HepG2 (cell line): ENCODE measurements at regions not wholly inside any gene's neighbourhood (a gene's known extent, or its start where the extent isn't known, plus 50 kb on each side); places are given as distances from the start of the nearest gene placed in this dataset.

Source experiments
- ATAC-seq: fragments of 200-7000 bp; cut with Tn5 transposase; 3 replicates; pipeline ENCODE4 v1.9.1; 2020; ENCODE audit warnings: mild to moderate bottlenecking, moderate library complexity
- BruUV-seq: library from RNA; stranded (reverse); fragments of 400-500 nt; replicated peaks from 2 replicates; lab custom pipeline; 2021; lab: Mats Ljungman, UMichigan
- CTCF ChIA-PET: fragments of 300-600 bp; formaldehyde crosslinking; extraction: SDS; loops from one replicate; lab custom pipeline; 2021; ENCODE audit warnings: low total read pairs, inconsistent platforms, low intra/inter-chr PET ratio; lab: Yijun Ruan, JAX
- POLR2A ChIA-PET: fragments of 350-600 bp; sonication (Branson Sonifier 250); formaldehyde crosslinking; loops from one replicate; lab custom pipeline; 2020; ENCODE audit warnings: antibody characterized with exemption, inconsistent platforms; lab: Yijun Ruan, JAX
- DNase-seq: peaks from one replicate; pipeline ENCODE4 v3.0.0-alpha.2; 2015; ENCODE audit warnings: low spot score
- FAIRE-seq: peaks from 3 replicates; lab custom pipeline; 2011; peaks lifted over from hg19 to GRCh38; lab: Jason Lieb, UNC
- H2AFZ ChIP-seq: one replicate; pipeline ENCODE4 v1.6.1; 2011; ENCODE audit warnings: low read length, inconsistent platforms
- H3K27ac ChIP-seq: fragments of 300-600 bp; 3 replicates; pipeline ENCODE4 v1.8.0; 2011; ENCODE audit warnings: mixed run types, mild to moderate bottlenecking, mixed read lengths, low read length, inconsistent platforms; ENCODE audit not compliant: insufficient read depth; ENCODE audit errors: extremely low read length
- H3K27me3 ChIP-seq, 2 experiments: fragments of 200-600 bp in 1 of 2; 2 replicates in 1 of 2; 3 replicates in 1 of 2; pipeline versions ENCODE4 v1.6.0 to v1.8.0; 2011; ENCODE audit warnings: low read length in 2 of 2, mild to moderate bottlenecking in 2 of 2, moderate library complexity in 2 of 2, inconsistent platforms in 1 of 2; ENCODE audit not compliant: insufficient read depth in 2 of 2, control insufficient read depth in 1 of 2
- H3K36me3 ChIP-seq, 2 experiments: fragments of 200-600 bp in 1 of 2; replicated peaks in 1 of 2; 2 replicates in 1 of 2; 3 replicates in 1 of 2; pipeline versions ENCODE4 v1.5.1 to v1.8.0; 2011; ENCODE audit warnings: low read length in 2 of 2, inconsistent platforms in 1 of 2; ENCODE audit not compliant: insufficient read depth in 2 of 2, control insufficient read depth in 1 of 2
- H3K4me1 ChIP-seq: 2 replicates; pipeline ENCODE4 v1.5.1; 2012; ENCODE audit warnings: low read length, inconsistent platforms; ENCODE audit not compliant: insufficient read depth
- H3K4me2 ChIP-seq: 2 replicates; pipeline ENCODE4 v1.6.0; 2011; ENCODE audit warnings: low read depth, low read length, inconsistent platforms
- H3K4me3 ChIP-seq, 3 experiments: fragments of 200-600 bp in 1 of 3; sonication (generic), shearing (Covaris generic) in 1 of 3; replicated peaks in 1 of 3; 2 replicates each; pipeline ENCODE4 v1.5.1; 2011 to 2016; ENCODE audit warnings: low read length in 3 of 3, inconsistent platforms in 2 of 3, low read depth in 2 of 3, mild to moderate bottlenecking in 2 of 3, control low read depth in 1 of 3, mixed read lengths in 1 of 3; ENCODE audit not compliant: insufficient read depth in 1 of 3
- H3K79me2 ChIP-seq: one replicate; pipeline ENCODE4 v1.6.1; 2011; ENCODE audit warnings: low read length, inconsistent platforms; ENCODE audit not compliant: insufficient read depth
- H3K9ac ChIP-seq: 2 replicates; pipeline ENCODE4 v1.6.0; 2011; ENCODE audit warnings: mild to moderate bottlenecking, low read depth, low read length, inconsistent platforms; ENCODE audit not compliant: insufficient read depth
- H3K9me3 ChIP-seq: 2 replicates; pipeline ENCODE4 v1.5.1; 2012; ENCODE audit warnings: mild to moderate bottlenecking, low read length
- H4K20me1 ChIP-seq: 2 replicates; pipeline ENCODE4 v1.6.0; 2011; ENCODE audit warnings: inconsistent platforms, mild to moderate bottlenecking, low read length, moderate library complexity; ENCODE audit not compliant: insufficient read depth
- GZF1 ChIP-seq: sonication (generic); formaldehyde crosslinking; IDR thresholded peaks from 2 replicates; pipeline ENCODE4 v1.5.1; 2020; ENCODE audit warnings: mild to moderate bottlenecking, missing genetic modification reagents
- HOXA9 ChIP-seq: sonication (generic); formaldehyde crosslinking; IDR thresholded peaks from 2 replicates; pipeline ENCODE4 v1.8.1; 2022; ENCODE audit warnings: missing genetic modification reagents, mild to moderate bottlenecking, moderate library complexity, borderline replicate concordance
- MEIS2 ChIP-seq: sonication (generic); formaldehyde crosslinking; IDR thresholded peaks from 2 replicates; pipeline ENCODE4 v1.9.0; 2021; ENCODE audit warnings: mild to moderate bottlenecking, missing genetic modification reagents
- MXI1 ChIP-seq: IDR thresholded peaks from 3 replicates; pipeline ENCODE4 v1.6.1; 2012; ENCODE audit warnings: low read depth, low read length, inconsistent platforms, borderline replicate concordance
- NAIF1 ChIP-seq: sonication (generic); formaldehyde crosslinking; IDR thresholded peaks from 2 replicates; pipeline ENCODE4 v1.5.0; 2020; ENCODE audit warnings: mild to moderate bottlenecking, missing genetic modification reagents, borderline replicate concordance
- NFRKB ChIP-seq: fragments of 450-650 bp; IDR thresholded peaks from 2 replicates; pipeline ENCODE4 v1.6.1; 2017
- PCBP1 ChIP-seq: fragments of 200-400 bp; formaldehyde crosslinking; IDR thresholded peaks from 2 replicates; pipeline ENCODE4 v1.6.1; 2017; ENCODE audit warnings: mild to moderate bottlenecking, low read depth, low read length, borderline replicate concordance
- SRF ChIP-seq: IDR thresholded peaks from 2 replicates; pipeline ENCODE4 v1.6.1; 2011; ENCODE audit warnings: mild to moderate bottlenecking, low read depth, low read length, moderate library complexity
- TBX2 ChIP-seq: sonication (generic); formaldehyde crosslinking; IDR thresholded peaks from 2 replicates; pipeline ENCODE4 v1.5.0; 2020; ENCODE audit warnings: missing genetic modification reagents, mild to moderate bottlenecking, borderline replicate concordance
- ZNF264 ChIP-seq: sonication (generic); formaldehyde crosslinking; IDR thresholded peaks from 2 replicates; pipeline ENCODE4 v1.4.0; 2020; ENCODE audit warnings: missing genetic modification reagents
- ZNF562 ChIP-seq: sonication (generic); formaldehyde crosslinking; IDR thresholded peaks from 2 replicates; pipeline ENCODE4 v1.8.0; 2022; ENCODE audit warnings: missing genetic modification reagents, borderline replicate concordance
- ZNF850 ChIP-seq: sonication (generic); formaldehyde crosslinking; conservative IDR thresholded peaks from 2 replicates; pipeline ENCODE4 v1.9.0; 2021; ENCODE audit warnings: mild to moderate bottlenecking, missing genetic modification reagents
- WGBS: methylation state at CpG from one replicate; pipeline ENCODE4 v1.1.6; 2017; ENCODE audit warnings: low lambda C conversion rate; 5-methylcytosine and 5-hydroxymethylcytosine counted together
- in situ Hi-C: cut with HindIII; loops from 2 replicates; pipeline ENCODE4 v1.10.0; 2017; ENCODE audit warnings: low pct_unique_long_range_greater_than_20kb; ENCODE audit not compliant: extremely low pct_ligation_motif_present
- intact Hi-C: fragments of 100-400 bp; cut with micrococcal nuclease; formaldehyde crosslinking; loops from one replicate; pipeline ENCODE4 v1.10.0; 2022; ENCODE audit not compliant: unreplicated experiment
- TF ChIP-seq, protein P1 (sequence below): IDR thresholded peaks from 2 replicates; pipeline ENCODE4 v1.6.1; 2016
- TF ChIP-seq, protein P2 (sequence below): sonication (generic); formaldehyde crosslinking; IDR thresholded peaks from 2 replicates; pipeline ENCODE4 v1.4.0; 2020; ENCODE audit warnings: missing genetic modification reagents, borderline replicate concordance
- TF ChIP-seq, protein P3 (sequence below): sonication (generic); formaldehyde crosslinking; IDR thresholded peaks from 2 replicates; pipeline ENCODE4 v1.8.0; 2022; ENCODE audit warnings: missing genetic modification reagents, low read depth, mild to moderate bottlenecking, borderline replicate concordance

DNA sequence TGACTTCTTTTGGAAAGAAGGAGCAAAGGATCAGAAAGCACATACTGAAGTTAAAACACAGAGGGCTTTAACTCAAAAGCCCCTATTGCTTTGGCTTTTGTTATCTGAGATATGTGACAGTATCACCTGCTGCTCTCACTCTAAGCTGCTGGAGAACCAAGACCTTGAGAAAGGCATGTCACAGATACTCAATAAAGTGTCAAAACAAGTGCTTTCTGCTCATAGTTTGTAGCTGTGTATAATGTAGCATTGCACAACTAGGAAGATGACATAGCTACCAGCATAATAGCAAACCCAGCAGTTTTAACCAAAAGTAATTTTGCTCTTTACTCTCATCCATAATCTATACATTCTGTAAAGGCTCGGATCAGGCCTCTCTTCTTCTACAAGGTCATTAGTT, 159.6 kb downstream of the LHFPL1 start:
- Histone ChIP-seq H3K4me1 (no peaks in the 10 kb centered on the region), H3K4me3 (no peak overlapping the region), H3K9me3 (no peaks in the 10 kb centered on the region; the same call in 1 of the 2 replicates), H3K27ac (no peak overlapping the region), H3K36me3 (no peaks in the 10 kb centered on the region), H3K79me2 (no peaks in the 10 kb centered on the region), H4K20me1 (no peaks in the 10 kb centered on the region), H3K9ac (no peak overlapping the region), H3K4me2 (no peak overlapping the region), H3K27me3 (no peaks in the 10 kb centered on the region; a peak in 1 of 5 replicates), H2AFZ (no peak overlapping the region)
- in situ Hi-C loops (no loop called here), intact Hi-C loops (no loop called here)
- ATAC-seq (no peak), FAIRE-seq (no peak), DNase-seq (no peak)
- BruUV-seq = no TSS peak
- POLR2A ChIA-PET = no interaction called here
- CTCF ChIA-PET = no interaction called here
- 0% methylated on average over 1 of the region's 1 CpG for WGBS
- TF ChIP-seq, protein P1, sequence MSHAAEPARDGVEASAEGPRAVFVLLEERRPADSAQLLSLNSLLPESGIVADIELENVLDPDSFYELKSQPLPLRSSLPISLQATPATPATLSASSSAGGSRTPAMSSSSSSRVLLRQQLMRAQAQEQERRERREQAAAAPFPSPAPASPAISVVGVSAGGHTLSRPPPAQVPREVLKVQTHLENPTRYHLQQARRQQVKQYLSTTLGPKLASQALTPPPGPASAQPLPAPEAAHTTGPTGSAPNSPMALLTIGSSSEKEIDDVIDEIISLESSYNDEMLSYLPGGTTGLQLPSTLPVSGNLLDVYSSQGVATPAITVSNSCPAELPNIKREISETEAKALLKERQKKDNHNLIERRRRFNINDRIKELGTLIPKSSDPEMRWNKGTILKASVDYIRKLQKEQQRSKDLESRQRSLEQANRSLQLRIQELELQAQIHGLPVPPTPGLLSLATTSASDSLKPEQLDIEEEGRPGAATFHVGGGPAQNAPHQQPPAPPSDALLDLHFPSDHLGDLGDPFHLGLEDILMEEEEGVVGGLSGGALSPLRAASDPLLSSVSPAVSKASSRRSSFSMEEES (CRISPR knock-in tag) = no peak
- TF ChIP-seq MXI1 = no peak
- no peak for TF ChIP-seq MEIS2 (CRISPR knock-in tag)
- TF ChIP-seq HOXA9 (CRISPR knock-in tag) = no peak
- TF ChIP-seq, protein P2, sequence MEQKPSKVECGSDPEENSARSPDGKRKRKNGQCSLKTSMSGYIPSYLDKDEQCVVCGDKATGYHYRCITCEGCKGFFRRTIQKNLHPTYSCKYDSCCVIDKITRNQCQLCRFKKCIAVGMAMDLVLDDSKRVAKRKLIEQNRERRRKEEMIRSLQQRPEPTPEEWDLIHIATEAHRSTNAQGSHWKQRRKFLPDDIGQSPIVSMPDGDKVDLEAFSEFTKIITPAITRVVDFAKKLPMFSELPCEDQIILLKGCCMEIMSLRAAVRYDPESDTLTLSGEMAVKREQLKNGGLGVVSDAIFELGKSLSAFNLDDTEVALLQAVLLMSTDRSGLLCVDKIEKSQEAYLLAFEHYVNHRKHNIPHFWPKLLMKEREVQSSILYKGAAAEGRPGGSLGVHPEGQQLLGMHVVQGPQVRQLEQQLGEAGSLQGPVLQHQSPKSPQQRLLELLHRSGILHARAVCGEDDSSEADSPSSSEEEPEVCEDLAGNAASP (CRISPR knock-in tag) = no peak
- TF ChIP-seq, protein P3, sequence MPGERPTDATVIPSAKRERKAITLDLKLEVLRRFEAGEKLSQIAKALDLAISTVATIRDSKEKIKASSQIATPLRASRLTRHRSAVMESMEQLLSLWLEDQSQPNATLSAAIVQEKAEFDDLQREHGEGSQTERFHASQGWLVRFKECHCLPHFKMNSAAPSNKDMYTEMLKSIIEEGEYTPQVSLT (CRISPR knock-in tag) = no peak
- no peak for TF ChIP-seq PCBP1
- no peak for TF ChIP-seq TBX2 (CRISPR knock-in tag)
- no peak for TF ChIP-seq NFRKB
- no peak for TF ChIP-seq ZNF850 (CRISPR knock-in tag)
- TF ChIP-seq GZF1 (CRISPR knock-in tag) = no peak
- no peak for TF ChIP-seq ZNF562 (CRISPR knock-in tag)
- TF ChIP-seq NAIF1 = no peak
- no peak for TF ChIP-seq ZNF264
- no peak for TF ChIP-seq SRF
